GM12875 (cell line): ENCODE measurements at regions not wholly inside any gene's neighbourhood (a gene's known extent, or its start where the extent isn't known, plus 50 kb on each side); places are given as distances from the start of the nearest gene placed in this dataset.

ENCODE experiments used
- H3K4me3 ChIP-seq: one replicate; pipeline ENCODE4 v1.5.1; 2011; ENCODE audit warnings: low read depth, low read length, control low read depth
- CTCF ChIP-seq: IDR thresholded peaks from 2 replicates; pipeline ENCODE4 v1.5.1; 2011; ENCODE audit warnings: low read depth, mild to moderate bottlenecking, control low read depth, inconsistent platforms, low read length, moderate library complexity, borderline replicate concordance; ENCODE audit not compliant: insufficient read depth

- TF ChIP-seq CTCF: peak; percentile 29; the same call in 1 of the 2 replicates
- no peak overlapping the region for H3K4me3 ChIP-seq
These were observed 122.4 kb downstream of the MRPL14 start for GRCh38 chr6:44004625-44005506.

GRCh38 chr6:44004136-44004535 is 123.1 kb downstream of the MRPL14 start:
- H3K4me3 ChIP-seq: no peak overlapping the region
- no peak for TF ChIP-seq CTCF

- H3K4me3 ChIP-seq: no peak overlapping the region
- no peak for TF ChIP-seq CTCF
These were observed 123.7 kb downstream of the MRPL14 start for GRCh38 chr6:44003345-44004061.

- no peak overlapping the region for H3K4me3 ChIP-seq
- TF ChIP-seq CTCF: no peak
These were observed 124.5 kb downstream of the MRPL14 start for GRCh38 chr6:44002593-44003344.

- H3K4me3 ChIP-seq: no peak overlapping the region
These were observed 125.1 kb downstream of the MRPL14 start for GRCh38 chr6:44002067-44002592.

More at GRCh38 chr6:44002067-44002592, 125.1 kb downstream of the MRPL14 start:
- no peak for TF ChIP-seq CTCF
